ENCODE measurements at regions not wholly inside any gene's neighbourhood (a gene's known extent, or its start where the extent isn't known, plus 50 kb on each side); places are given as distances from the start of the nearest gene placed in this dataset.

DNA sequence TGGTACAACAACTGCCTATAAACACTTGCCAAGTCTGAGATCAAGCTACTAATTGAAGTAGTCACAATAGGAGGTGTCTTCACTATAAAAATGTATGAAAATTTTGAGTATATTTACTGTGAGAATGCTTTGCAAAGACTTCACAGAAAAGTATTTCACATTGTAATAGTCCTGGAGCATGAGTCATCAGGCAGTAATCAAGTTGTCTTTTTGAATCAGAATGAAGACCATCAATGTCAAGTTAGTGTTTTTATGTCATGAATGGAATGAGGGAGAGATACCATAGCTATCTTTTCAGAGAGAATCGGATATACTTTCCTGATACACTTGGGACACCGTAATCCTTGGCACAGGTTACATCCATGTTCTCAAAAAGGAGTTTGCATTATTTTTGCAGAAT lies 466.9 kb upstream of the ARRDC3 start:
- TF ChIP-seq, protein P1, sequence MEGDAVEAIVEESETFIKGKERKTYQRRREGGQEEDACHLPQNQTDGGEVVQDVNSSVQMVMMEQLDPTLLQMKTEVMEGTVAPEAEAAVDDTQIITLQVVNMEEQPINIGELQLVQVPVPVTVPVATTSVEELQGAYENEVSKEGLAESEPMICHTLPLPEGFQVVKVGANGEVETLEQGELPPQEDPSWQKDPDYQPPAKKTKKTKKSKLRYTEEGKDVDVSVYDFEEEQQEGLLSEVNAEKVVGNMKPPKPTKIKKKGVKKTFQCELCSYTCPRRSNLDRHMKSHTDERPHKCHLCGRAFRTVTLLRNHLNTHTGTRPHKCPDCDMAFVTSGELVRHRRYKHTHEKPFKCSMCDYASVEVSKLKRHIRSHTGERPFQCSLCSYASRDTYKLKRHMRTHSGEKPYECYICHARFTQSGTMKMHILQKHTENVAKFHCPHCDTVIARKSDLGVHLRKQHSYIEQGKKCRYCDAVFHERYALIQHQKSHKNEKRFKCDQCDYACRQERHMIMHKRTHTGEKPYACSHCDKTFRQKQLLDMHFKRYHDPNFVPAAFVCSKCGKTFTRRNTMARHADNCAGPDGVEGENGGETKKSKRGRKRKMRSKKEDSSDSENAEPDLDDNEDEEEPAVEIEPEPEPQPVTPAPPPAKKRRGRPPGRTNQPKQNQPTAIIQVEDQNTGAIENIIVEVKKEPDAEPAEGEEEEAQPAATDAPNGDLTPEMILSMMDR (conservative IDR thresholded peaks at IDR 0.05): no peak
- TF ChIP-seq ZFX (IDR thresholded peaks at IDR 0.05): no peak

DNA sequence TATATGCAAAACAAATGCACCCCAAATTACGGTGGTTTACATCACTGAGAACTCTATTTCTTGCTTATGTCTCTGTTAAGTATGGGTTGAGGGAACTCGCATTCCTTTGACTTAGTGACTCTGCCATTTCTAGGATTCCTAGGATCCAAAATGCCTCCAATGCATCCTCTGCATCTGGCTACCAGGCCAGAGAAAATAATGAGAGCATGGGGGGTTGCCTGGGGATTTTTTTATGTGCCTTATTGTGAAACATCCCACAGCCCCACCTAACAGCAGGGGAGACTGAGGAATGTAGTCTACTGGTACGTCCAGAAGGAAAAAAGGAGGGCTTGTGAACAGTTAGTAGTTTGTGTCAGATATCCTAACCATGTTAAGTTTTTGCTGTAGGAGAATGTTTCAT lies 466.0 kb upstream of the ARRDC3 start:
- TF ChIP-seq, protein P1 (conservative IDR thresholded peaks at IDR 0.05): no peak
- no peak for TF ChIP-seq ZFX (IDR thresholded peaks at IDR 0.05)
- H3K27ac ChIP-seq: no peak overlapping the region

More for the DNA sequence above, 466.9 kb upstream of the ARRDC3 start:
- no peak overlapping the region for H3K27ac ChIP-seq

DNA sequence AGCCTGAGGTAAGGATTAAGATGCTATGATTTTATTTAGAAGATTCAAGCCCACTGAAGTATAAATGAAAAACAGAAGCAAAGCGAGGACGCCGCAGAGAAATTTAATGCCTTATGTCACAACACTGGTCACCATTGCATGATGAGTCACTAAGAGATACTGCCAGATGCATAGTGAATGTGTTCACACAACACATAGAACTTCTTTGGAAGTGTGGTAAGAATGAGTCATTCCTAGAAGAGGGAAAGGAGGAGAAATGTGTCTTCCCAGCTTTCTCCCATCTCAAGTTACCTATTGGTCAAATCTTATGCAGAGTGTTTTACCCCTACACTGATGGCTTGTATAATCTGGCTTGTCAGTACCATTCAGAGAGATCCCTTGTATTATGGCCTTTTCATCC lies 465.3 kb upstream of the ARRDC3 start:
- TF ChIP-seq ZFX (IDR thresholded peaks at IDR 0.05): no peak
- TF ChIP-seq, protein P1 (conservative IDR thresholded peaks at IDR 0.05): no peak
- no peak overlapping the region for H3K27ac ChIP-seq

DNA sequence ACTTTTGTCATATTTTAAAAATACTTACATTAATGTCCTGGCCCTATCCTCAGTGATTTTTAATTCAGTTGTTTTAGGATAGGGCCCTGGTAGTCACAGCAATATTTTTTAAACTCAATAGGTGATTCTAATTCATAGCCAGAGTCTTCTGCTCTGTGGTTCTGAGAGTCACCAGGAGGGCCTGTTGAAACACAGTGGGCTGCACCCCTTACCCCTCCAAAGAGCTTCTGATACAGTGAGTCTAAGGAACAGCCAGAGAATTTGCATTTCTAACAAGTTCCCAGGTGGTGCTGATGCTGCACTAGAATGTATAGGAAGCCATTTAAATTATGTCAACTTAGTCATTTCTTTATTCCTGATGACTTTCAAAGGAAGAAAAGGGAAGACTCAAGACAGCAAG lies 458.3 kb upstream of the ARRDC3 start:
- TF ChIP-seq, protein P1 (conservative IDR thresholded peaks at IDR 0.05): no peak
- no peak for TF ChIP-seq ZFX (IDR thresholded peaks at IDR 0.05)
- H3K27ac ChIP-seq: no peak overlapping the region

DNA sequence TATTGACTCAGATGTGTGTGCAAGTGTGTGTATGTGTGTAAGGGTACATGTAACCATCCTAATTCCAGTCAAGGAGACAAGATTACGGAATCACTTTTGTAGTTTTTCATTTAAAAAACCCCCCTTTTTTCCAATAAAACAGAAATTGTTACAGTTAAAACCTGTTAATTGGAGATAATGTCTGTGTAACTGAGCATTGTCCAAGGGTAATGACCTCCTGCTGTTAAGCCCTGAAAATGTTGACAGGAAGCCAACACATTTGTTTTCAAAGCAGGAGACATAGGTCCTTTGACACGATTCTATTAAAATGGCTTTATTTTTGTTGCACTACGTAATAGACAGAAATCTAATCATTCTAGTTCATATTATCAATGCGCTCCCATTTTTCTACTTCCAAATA lies 457.3 kb upstream of the ARRDC3 start:
- no peak for TF ChIP-seq ZFX (IDR thresholded peaks at IDR 0.05)
- TF ChIP-seq, protein P1 (conservative IDR thresholded peaks at IDR 0.05): no peak
- H3K27ac ChIP-seq: no peak overlapping the region

DNA sequence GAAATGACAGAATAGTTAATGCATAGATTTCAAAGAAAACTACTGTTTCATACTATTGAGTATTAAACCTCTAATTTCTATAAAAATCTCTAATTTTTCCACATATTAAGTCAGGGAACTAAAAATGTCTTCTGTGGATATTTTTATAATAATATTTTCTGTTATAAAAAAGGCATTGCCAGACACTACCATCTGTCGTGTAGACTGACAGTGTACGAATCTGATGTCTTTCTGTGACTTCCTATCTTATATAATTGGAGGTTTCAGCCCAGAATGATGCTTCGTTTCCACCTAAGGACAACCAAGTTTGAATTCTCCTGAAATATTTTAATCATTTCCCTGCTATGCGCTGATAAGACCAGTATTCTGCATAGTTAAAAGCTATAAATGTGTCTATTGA lies 456.6 kb upstream of the ARRDC3 start:
- no peak for TF ChIP-seq ZFX (IDR thresholded peaks at IDR 0.05)
- no peak overlapping the region for H3K27ac ChIP-seq

DNA sequence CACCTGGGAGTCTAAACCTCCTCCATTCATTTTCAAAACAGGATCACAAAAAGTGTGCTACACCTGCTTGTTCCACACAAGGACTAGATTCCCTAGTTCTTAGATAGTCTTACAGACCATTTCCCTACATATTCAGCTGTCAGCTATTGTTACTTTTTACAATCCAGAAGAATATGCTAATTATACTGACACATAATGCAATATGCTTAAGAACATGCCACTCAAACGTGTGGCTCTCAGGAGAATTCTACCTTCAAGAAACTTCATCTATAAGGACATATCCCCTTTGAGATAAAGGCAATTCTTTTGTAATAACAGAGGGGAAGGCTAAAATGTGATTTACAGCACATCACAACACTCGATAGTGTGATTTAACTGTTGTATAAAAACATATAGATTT lies 456.1 kb upstream of the ARRDC3 start:
- no peak overlapping the region for H3K27ac ChIP-seq
- no peak for TF ChIP-seq ZFX (IDR thresholded peaks at IDR 0.05)
- TF ChIP-seq, protein P1 (conservative IDR thresholded peaks at IDR 0.05): no peak

DNA sequence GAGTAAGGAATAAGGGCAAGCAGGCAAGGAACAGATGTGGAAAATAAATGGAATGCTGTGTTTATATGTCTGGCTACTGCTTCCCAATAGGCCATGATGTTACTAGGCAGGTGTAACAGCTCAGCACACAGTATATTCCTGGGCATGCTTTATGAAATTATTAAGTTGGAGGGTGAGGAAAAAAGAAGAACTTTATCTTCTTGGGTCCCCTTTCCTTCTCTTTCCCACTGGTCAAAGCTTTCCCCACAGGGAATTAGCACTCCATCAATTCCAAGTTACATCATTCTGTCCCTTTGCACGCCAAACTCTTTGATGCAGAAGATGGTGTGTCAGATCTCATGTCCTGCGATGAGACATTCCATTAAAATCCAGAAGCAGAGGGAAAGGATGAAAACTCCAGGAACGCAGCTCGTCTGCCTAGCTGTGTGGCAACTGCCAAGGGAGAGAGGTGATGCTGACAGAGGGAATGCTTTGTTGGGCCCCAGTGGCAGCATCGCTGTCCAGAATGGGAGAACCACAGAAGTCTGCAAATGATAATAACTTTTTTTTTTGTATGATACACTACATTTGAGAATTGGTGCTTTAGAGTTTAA lies 447.3 kb upstream of the ARRDC3 start:
- TF ChIP-seq, protein P1 (conservative IDR thresholded peaks at IDR 0.05): no peak
- TF ChIP-seq ZFX (IDR thresholded peaks at IDR 0.05): no peak
- no peak overlapping the region for H3K27ac ChIP-seq
